ENCODE measurements at regions not wholly inside any gene's neighbourhood (a gene's known extent, or its start where the extent isn't known, plus 50 kb on each side); places are given as distances from the start of the nearest gene placed in this dataset.

GRCh38 chr4:24057915-24058559, 168.2 kb upstream of the PPARGC1A start:
- Histone ChIP-seq H3K27ac (ENCODE audit: low read depth, low read length, poor library complexity, severe bottlenecking) (no peak overlapping the region), H3K4me1 (ENCODE audit: insufficient read depth, low read length, severe bottlenecking) (no peaks in the 10 kb centered on the region), H4K20me1 (ENCODE audit: insufficient read depth, low read length) (no peaks in the 10 kb centered on the region), H3K4me2 (ENCODE audit: low read length) (no peak overlapping the region), H3K9me2 (ENCODE audit: low read depth, low read length) (no peaks in the 10 kb centered on the region), H3K79me2 (ENCODE audit: insufficient read depth, low read length) (no peaks in the 10 kb centered on the region), H3F3A (ENCODE audit: insufficient read depth, low read length) (no peaks in the 10 kb centered on the region), H3K36me3 (ENCODE audit: insufficient read depth, low read length) (no peaks in the 10 kb centered on the region), H3K9me3 (ENCODE audit: low read length) (no peaks in the 10 kb centered on the region), H2AFZ (ENCODE audit: low read length) (no peak overlapping the region), H3K9ac (ENCODE audit: low read length) (no peak overlapping the region), H3K4me3 (ENCODE audit: low read depth, low read length, poor library complexity, severe bottlenecking) (no peak overlapping the region), H3K27me3 (ENCODE audit: insufficient read depth, low read length) (no peaks in the 10 kb centered on the region)
- TF ChIP-seq CTCF (IDR thresholded peaks at IDR 0.05; ENCODE audit: low read length) (no peak), EZH2 (IDR thresholded peaks at IDR 0.05; ENCODE audit: borderline replicate concordance, low read length) (no peak)

DNA sequence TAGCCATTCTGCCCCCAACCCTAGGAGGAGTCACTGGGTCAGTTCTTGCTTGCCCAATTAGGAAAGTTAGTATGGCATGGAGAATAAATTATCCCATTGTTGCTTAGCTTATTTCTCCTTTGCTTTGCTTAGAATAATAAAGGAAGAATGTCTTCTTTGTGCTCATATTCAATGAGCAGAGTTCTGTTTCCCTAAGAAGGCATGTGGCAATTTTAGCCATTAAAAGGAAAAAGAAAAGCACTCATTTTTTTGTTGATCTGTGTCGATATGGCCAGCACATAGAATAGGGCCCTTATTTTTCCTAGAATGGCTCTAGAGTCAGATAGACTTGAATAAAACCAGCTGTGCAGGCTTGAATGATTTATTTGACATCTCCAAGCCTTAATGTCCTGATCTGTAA, 166.4 kb upstream of the PPARGC1A start:
- Histone ChIP-seq H3K4me3 (ENCODE audit: low read depth, low read length, poor library complexity, severe bottlenecking) (no peak overlapping the region), H4K20me1 (ENCODE audit: insufficient read depth, low read length) (no peaks in the 10 kb centered on the region), H3K27ac (ENCODE audit: low read depth, low read length, poor library complexity, severe bottlenecking) (no peak overlapping the region), H3K36me3 (ENCODE audit: insufficient read depth, low read length) (no peaks in the 10 kb centered on the region), H3K4me2 (ENCODE audit: low read length) (no peak overlapping the region), H3K79me2 (ENCODE audit: insufficient read depth, low read length) (no peaks in the 10 kb centered on the region), H3F3A (ENCODE audit: insufficient read depth, low read length) (no peaks in the 10 kb centered on the region), H3K9ac (ENCODE audit: low read length) (no peak overlapping the region), H3K9me2 (ENCODE audit: low read depth, low read length) (no peaks in the 10 kb centered on the region), H3K27me3 (ENCODE audit: insufficient read depth, low read length) (no peaks in the 10 kb centered on the region), H3K4me1 (ENCODE audit: insufficient read depth, low read length, severe bottlenecking) (no peaks in the 10 kb centered on the region), H2AFZ (ENCODE audit: low read length) (no peak overlapping the region), H3K9me3 (ENCODE audit: low read length) (no peaks in the 10 kb centered on the region)
- no peak for TF ChIP-seq CTCF (IDR thresholded peaks at IDR 0.05; ENCODE audit: low read length)

DNA sequence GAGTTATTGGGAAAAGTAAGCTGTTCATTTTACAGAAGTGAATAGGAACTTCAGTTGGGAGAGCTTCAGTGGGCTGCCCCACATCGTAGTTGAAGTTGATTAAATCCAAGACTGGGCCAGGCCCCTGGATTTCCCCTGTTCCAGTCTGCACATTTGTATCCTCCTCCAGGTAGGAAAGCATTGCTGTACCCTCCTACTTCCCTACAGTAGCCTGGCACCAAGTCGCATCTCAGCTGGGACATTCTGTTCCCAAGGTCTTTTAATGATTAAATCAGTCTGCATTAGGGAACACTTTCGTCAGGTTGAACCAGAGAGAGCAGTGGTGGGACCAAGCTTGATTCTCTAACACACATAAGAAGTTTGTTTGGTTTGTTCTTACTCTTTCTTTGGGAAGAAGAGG, 165.8 kb upstream of the PPARGC1A start:
- Histone ChIP-seq H3K27me3 (ENCODE audit: insufficient read depth, low read length) (no peaks in the 10 kb centered on the region), H3K4me3 (ENCODE audit: low read depth, low read length, poor library complexity, severe bottlenecking) (no peak overlapping the region), H3K4me1 (ENCODE audit: insufficient read depth, low read length, severe bottlenecking) (no peaks in the 10 kb centered on the region), H3K9ac (ENCODE audit: low read length) (no peak overlapping the region), H3K9me2 (ENCODE audit: low read depth, low read length) (no peaks in the 10 kb centered on the region), H3F3A (ENCODE audit: insufficient read depth, low read length) (no peaks in the 10 kb centered on the region), H3K79me2 (ENCODE audit: insufficient read depth, low read length) (no peaks in the 10 kb centered on the region), H2AFZ (ENCODE audit: low read length) (no peak overlapping the region), H3K9me3 (ENCODE audit: low read length) (no peaks in the 10 kb centered on the region), H3K4me2 (ENCODE audit: low read length) (no peak overlapping the region), H4K20me1 (ENCODE audit: insufficient read depth, low read length) (no peaks in the 10 kb centered on the region), H3K36me3 (ENCODE audit: insufficient read depth, low read length) (no peaks in the 10 kb centered on the region), H3K27ac (ENCODE audit: low read depth, low read length, poor library complexity, severe bottlenecking) (no peak overlapping the region)
- TF ChIP-seq EZH2 (IDR thresholded peaks at IDR 0.05; ENCODE audit: borderline replicate concordance, low read length) (no peak), CTCF (IDR thresholded peaks at IDR 0.05; ENCODE audit: low read length) (no peak)

Data from OCI-LY1 (cell line).